ENCODE measurements at regions not wholly inside any gene's neighbourhood (a gene's known extent, or its start where the extent isn't known, plus 50 kb on each side); places are given as distances from the start of the nearest gene placed in this dataset.
"Not testable (repeated sequence)": the region's sequence is repeated elsewhere in the genome, so short reads cannot be mapped to it uniquely, and the experiment has no call there.

DNA sequence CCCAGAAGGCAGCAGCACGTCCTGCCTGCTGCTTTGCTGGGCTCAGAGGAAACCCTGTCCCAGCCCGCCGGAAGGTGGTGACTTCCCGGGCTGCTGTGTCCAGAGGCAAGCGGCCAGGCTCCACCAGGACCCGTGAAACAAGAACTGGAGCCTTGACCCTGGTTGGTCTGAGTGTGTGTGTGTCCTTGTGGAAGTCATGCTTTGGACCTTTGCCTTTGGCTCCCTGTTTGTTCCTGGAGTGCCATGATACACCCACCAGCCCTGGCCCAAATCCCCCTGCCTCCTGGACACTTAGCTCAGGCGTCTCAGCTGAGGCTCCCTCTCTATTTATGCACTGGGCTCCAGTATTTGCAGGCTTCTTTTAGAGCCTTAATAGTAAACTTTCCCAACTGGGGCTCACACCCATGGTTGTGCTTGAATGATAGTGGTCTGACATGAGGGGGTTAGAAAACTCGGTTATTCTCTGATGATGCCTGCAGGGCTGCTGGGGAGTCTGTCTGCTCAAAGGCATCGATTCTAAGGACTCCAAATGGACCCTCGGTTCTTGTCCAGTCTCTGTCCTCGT is 72.2 kb downstream of the C9orf50 start:
- peak in 6 of 42 donors; percentile 38 to 63 (median 46) for DNase-seq
- intact Hi-C loops (cut with DNase I) = loop anchor here (10.0 kb wide), 1 partner anchor 54 kb away; no protein-coding TSS in a partner anchor

DNA sequence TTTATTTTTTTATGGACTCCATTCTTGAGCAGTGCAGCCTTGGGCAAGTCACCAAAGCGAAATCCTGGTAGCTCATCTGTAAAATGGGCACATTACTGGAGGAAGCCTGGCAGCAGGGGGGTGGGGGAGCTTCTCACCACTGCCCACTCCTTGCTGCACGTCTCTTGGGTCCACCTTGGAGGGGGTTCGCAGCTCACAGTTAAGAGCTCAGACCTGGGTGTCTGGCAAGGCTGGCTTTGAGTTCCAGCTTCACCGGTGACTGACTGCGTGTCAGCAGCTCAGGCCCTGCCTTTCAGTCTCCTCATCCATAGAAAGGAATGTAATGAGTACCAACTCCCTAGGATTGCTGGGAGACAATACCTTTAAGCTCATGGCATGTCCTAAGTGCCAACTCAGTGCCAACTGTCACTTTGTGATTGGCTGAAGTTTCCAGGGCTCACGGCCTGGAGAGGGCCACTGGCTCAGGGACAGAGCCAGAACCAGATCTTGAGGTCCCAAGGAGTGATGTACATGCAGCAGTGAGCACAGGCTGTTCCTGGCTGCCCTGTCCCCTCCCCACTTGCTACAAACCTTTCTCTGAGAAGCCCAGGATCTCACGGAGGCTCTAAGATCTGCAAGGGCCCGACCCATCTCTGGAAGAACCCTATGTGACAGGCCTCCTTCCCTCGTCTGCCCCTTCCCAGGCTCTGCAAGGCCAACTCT is 72.9 kb downstream of the C9orf50 start:
- intact Hi-C loops (cut with DNase I) = loop anchor here (10.0 kb wide), 1 partner anchor 53 kb away; no protein-coding TSS in a partner anchor
- peak in 1 of 42 donors; percentile 8 for DNase-seq

DNA sequence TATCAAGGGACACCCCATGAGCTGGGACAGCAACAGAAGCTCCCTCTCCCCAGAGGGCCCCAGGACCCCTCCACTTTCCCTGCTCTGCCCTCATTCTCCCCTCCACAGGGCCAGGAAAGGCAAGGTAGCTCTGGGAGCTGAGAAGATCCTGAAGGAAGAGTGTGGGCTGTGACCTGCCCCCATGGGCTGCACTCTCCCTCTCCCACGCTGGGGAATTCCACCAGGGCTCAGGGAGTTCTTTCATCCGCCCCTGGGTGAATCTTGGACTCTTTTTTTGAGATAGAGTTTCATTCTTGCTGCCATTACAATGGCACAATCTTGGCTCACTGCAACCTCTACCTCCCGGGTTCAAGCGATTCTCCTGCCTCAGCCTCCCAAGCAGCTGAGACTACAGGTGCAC is 73.8 kb downstream of the C9orf50 start:
- peak in 2 of 42 donors; percentile 7 to 13 for DNase-seq
- intact Hi-C loops (cut with DNase I) = loop anchor here (10.0 kb wide), 1 partner anchor 52 kb away; no protein-coding TSS in a partner anchor

DNA sequence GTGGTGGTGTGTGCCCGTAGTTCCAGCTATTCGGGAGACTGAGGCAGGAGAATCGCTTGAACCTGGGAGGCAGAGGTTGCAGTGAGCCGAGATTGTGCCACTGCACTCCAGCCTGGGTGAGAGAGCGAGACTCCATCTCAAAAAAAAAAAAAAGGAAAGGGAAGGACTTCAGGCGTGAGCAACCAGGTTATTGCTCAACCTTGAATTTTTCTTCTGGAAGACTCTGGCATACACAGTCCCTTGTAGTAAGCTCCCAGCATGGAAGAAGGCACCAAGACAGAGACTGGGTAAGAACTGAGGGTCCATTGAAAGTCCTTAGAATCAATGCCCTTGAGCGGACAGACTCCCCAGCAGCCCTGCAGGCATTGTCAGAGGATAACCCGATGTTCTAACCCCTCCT is 75.0 kb downstream of the C9orf50 start:
- DNase-seq = not testable (repeated sequence)
- intact Hi-C loops (cut with DNase I) = loop anchor here (10.0 kb wide), 1 partner anchor 51 kb away; no protein-coding TSS in a partner anchor

GRCh38 chr9:129544761-129545160 is 76.1 kb downstream of the C9orf50 start:
- DNase-seq = no peak
- intact Hi-C loops (cut with DNase I) = loop anchor here (10.0 kb wide), 1 partner anchor 50 kb away; no protein-coding TSS in a partner anchor

DNA sequence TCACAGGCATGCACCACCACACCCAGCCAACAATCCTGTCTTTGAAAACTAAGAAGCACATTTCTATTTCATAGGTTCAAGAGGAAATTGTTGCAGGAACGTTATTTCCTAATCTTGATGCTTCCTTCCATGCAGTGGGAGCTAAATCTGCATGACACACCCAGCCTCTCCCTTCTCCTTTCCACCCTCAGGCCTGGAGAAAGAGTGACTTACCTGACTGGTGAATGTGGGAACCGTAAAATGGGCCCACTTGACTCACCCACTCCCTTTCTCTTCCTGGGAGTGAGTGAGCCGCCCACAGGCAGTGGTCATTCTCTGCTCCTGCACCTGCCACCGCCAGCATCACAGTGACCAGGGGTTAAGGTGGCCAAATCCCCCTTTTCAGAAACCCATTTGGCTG is 78.2 kb downstream of the C9orf50 start:
- intact Hi-C loops (cut with DNase I) = loop anchor here (10.0 kb wide), 1 partner anchor 48 kb away; no protein-coding TSS in a partner anchor
- peak in 9 of 42 donors; percentile 21 to 79 (median 47) for DNase-seq

- intact Hi-C loops (cut with DNase I) = loop anchor here (10.0 kb wide), 1 partner anchor 46 kb away; no protein-coding TSS in a partner anchor
Observed at GRCh38 chr9:129541270-129541669, 79.6 kb downstream of the C9orf50 start.

DNA sequence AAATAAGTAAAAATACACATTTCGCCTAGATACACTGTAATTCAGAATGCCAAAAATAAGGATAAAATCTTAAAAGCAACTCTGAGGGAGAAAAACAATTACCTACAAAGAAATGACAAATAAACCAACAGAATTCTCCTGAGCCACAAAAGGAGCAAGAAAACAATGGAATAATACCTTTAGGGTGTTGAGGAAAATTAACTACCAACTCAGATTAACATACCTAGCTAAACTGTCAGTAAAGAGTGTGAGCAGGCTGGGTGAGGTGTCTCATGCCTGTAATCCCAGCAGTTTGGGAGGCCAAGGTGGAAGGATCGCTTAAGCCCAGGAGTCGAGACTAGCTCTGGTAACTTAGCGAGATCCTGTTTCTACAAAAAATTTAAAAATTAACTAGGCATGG is 81.5 kb downstream of the C9orf50 start:
- intact Hi-C loops (cut with DNase I) = no loop called here
- no peak for DNase-seq

More at GRCh38 chr9:129541270-129541669, 79.6 kb downstream of the C9orf50 start:
- no peak for DNase-seq

DNA sequence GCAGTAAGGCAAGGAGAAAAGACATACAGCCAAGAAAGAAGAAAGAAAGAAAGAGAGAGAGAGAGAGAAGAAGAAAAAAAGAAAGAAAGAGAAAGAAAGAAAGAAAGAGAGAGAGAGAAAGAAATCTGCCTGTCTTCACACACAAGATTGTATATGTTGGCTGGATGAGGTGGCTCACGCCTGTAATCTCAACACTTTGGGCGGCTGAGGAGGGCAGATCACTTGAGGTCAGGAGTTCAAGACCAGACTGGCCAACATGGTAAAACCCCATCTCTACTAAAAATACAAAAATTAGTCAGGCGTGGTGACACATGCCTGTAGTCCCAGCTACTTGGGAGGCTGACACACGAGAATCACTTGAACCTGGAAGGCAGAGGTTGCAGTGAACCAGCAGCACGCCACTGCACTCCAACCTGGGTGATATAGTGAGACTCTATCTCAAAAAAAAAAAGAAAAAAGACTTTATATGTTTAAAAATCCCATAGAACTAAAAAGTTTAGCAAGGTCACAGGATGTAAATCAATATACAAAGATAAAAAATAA is 89.0 kb downstream of the C9orf50 start:
- intact Hi-C loops (cut with DNase I) = not testable (repeated sequence)

GRCh38 chr9:129527955-129528354 is 92.9 kb downstream of the C9orf50 start:
- not testable (repeated sequence) for DNase-seq
- intact Hi-C loops (cut with DNase I) = loop anchor here (10.0 kb wide), 1 partner anchor 57 kb away; no protein-coding TSS in a partner anchor

More for the DNA sequence above, 89.0 kb downstream of the C9orf50 start:
- not testable (repeated sequence) for DNase-seq

- DNase-seq = no peak
- intact Hi-C loops (cut with DNase I) = loop anchor here (10.0 kb wide), 1 partner anchor 59 kb away; no protein-coding TSS in a partner anchor
Observed at GRCh38 chr9:129525656-129526196, 95.2 kb downstream of the C9orf50 start.

- intact Hi-C loops (cut with DNase I) = loop anchor here (10.0 kb wide), 1 partner anchor 60 kb away; no protein-coding TSS in a partner anchor
- no peak for DNase-seq
Observed at GRCh38 chr9:129524582-129525270, 96.2 kb downstream of the C9orf50 start.

- DNase-seq = no peak
- intact Hi-C loops (cut with DNase I) = loop anchor here (10.0 kb wide), 1 partner anchor 61 kb away; no protein-coding TSS in a partner anchor
Observed at GRCh38 chr9:129523943-129524581, 96.8 kb downstream of the C9orf50 start.

GRCh38 chr9:129522351-129522750 is 98.5 kb downstream of the C9orf50 start:
- intact Hi-C loops (cut with DNase I) = loop anchor here (10.0 kb wide), 1 partner anchor 62 kb away; no protein-coding TSS in a partner anchor
- DNase-seq = no peak

DNA sequence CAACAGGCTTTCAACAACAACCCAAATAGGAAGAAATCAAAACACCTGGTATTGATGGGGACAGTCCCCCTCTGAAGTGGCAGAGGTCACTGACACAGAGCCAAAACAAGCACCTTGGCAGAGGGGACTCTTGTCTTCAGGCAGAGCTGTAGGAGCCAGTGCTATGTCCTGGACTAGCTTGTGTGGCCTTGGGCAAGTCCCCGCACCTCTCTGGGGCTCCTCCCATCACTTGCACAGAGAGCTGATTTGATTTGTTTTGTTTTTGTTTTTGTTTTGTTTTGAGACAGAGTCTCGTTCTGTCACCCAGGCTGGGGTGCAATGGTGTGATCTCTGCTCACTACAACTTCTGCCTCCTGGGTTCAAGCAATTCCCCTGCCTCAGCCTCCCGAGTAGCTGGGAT is 100.8 kb downstream of the C9orf50 start:
- intact Hi-C loops (cut with DNase I) = loop anchor here (10.0 kb wide), 1 partner anchor 65 kb away; no protein-coding TSS in a partner anchor
- no peak for DNase-seq

- intact Hi-C loops (cut with DNase I) = no loop called here
- no peak for DNase-seq
Observed at GRCh38 chr9:129518074-129518473, 102.8 kb downstream of the C9orf50 start.

DNA sequence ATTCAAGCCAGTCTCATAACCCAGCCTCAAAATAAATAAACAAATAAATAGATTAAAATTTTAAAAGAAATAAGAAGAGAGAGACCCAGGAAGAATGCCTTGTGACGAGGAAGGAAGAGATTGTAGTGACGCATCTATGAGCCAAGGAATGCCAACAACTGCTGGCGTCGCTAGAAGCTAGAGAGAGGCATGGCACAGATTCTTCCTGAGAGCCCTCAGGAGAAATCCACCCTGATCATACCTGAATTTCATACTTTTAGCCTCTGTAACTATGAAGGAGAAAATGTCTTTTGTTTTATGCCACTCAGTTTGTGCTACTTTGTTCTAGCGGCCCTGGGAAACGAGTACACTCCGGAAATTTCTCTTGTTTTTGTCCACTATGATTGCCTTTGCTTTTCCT is 103.9 kb downstream of the C9orf50 start:
- intact Hi-C loops (cut with DNase I) = no loop called here
- no peak for DNase-seq

GRCh38 chr9:129514891-129515290 is 106.0 kb downstream of the C9orf50 start:
- DNase-seq = no peak
- intact Hi-C loops (cut with DNase I) = no loop called here

Data from head of caudate nucleus (tissue), 42 donors.